Right renal cortex interstitium (tissue), 3 donors: ENCODE measurements at regions not wholly inside any gene's neighbourhood (a gene's known extent, or its start where the extent isn't known, plus 50 kb on each side); places are given as distances from the start of the nearest gene placed in this dataset.
"Not testable (repeated sequence)": the region's sequence is repeated elsewhere in the genome, so short reads cannot be mapped to it uniquely, and the experiment has no call there.

ENCODE experiments used
- DNase-seq, 3 donors: peaks; one replicate each; pipeline ENCODE4 v3.0.0-alpha.2; 2013; ENCODE audit warnings: low read depth in 3 of 3, low spot score in 2 of 3

DNA sequence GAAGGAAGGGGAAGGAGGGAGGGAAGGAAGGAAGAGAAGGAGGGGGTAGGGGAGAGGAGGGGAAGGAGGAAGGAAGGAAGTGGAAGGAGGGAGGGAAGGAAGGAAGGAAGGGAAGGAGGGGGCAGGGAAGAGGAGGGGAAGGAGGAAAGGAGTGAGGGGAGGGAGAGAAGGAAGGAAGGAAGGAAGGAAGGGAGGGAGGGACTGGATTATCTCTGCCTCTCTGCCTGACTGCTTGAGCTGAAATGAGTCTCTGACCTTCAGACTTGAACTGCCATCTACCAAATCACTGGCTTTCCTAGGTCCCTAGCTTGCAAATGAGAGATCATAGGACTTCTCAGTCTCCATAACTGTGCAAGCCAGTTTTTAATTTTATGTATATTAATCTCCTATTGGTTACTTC is 436.8 kb downstream of the PREX1 start:
- no peak for DNase-seq

DNA sequence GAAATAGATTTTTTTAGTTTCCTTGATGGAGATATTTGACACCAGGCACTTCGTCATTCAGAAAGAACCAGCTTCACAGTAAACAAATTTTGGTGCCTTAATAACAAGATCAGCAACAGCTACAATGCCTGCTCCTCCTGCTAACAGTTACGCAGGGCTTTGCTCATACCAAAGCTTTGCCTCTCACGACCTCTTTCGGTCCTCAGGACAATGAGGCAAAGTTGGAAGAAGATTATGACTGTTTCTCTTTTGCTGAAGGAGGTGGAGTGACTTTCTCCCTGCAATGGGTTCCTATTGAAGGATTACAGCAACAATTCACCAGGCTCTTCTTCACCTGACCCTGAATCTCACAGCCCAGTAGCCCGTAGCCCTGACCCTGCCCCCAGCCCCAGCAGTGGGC is 440.1 kb downstream of the PREX1 start:
- DNase-seq = no peak

DNA sequence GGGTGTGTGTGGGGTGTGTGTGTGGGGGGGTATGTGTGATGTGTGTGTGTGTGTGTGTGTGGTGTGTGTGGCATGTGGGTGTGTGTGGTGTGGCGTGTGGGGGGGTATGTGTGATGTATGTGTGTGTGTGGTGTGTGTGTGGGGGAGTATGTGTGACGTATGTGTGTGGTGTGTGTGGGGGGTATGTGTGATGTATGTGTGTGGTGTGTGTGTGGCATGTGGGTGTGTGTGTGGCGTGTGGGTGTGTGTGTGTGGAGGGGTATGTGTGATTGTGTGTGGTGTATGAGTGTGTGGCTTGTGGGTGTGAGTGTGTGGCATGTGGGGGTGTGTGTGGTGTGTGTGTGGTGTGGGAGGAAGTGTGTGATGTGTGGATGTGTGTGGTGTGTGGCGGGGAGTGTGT is 442.3 kb downstream of the PREX1 start:
- DNase-seq = no peak

- no peak for DNase-seq
Measured at GRCh38 chr20:48385114-48385513, 442.7 kb downstream of the PREX1 start.

DNA sequence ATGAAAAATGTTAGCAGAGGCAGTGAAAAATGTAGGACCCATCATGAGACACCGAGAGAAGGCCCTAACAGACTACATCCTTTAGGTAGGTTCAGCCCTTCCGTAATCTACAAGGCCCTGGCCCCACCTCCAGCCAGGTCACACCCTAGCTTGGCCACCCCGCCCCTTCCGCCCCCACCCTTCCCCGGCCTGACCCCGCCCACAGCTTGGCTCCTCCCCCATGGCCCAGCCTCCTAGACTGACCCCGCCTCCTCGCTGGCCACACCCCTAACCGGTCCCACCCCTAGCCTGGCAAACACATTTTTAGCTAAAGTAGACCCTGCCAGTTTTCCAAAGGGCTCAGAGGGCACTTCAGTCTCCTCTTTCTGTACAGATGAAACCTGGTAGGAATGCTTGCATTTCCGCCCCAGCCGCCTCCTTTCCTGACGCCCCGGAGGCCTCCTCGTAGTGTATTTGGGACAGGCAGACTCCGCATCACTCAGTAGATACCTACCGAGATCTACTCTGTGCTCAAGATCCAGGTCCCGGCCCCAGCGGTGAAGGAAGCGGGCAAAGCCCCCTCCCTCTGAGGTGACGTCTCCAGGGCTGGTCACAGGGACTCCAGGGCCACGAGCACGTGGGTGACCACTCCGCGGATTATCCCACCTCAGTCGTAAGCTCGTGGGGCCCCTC is 443.5 kb downstream of the PREX1 start:
- no peak for DNase-seq

- DNase-seq = no peak
Measured at GRCh38 chr20:48383252-48383651, 444.5 kb downstream of the PREX1 start.

DNA sequence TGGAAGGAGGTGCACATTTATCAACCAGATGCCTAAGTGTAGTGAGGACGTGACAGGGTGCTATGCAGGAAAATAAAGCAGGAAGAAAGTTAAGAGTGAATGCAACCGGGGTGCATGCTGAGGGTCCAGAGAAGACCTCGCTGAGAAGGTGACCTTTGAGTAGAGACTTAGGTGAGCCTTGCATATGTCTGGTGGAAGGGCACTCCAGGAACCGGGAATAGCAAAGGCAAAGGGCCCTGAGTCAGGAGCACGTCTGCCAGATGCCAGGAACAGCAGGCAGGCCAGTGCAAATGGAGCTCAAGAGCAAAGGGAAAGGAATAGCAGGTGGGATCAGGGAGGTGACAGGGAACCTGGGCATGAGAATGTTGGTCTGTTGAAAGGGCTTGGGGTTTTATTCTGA is 445.5 kb downstream of the PREX1 start:
- no peak for DNase-seq

DNA sequence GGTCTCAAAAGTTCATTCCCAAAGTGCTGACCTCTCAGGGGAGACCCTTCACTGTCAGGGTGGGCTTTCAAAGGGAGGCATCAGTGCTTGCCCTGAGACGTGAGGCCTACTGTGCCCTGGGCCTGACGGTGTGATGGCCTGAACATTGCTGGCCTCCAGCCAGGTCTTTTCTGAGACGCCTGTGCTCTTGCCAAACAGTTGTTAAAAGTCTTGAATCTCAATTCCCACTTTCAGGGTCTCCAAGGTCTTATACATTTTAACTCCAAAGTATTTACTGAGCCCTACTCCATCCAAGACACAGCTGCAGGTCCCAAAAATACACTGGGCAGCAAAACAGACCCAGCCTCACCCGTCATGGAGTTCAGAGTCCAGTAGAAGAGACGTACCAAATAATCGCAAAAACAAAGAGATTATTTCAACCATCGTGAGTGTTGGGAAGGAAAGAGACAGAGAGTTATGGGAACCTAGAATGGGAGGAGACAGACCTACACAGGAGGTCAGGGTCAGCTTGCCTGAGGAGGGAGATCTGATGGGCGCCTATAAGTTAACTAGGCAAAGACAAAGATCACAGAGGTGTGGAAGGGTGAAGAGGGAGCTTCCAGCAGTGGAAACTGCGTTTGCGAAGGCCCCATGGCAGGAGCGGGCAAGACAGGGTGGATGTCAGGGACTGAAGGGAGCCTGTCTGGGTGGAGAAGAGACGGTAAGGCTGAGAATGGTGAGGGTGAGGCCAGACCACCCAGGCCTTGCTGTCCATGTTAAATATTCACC is 446.3 kb downstream of the PREX1 start:
- DNase-seq = no peak

DNA sequence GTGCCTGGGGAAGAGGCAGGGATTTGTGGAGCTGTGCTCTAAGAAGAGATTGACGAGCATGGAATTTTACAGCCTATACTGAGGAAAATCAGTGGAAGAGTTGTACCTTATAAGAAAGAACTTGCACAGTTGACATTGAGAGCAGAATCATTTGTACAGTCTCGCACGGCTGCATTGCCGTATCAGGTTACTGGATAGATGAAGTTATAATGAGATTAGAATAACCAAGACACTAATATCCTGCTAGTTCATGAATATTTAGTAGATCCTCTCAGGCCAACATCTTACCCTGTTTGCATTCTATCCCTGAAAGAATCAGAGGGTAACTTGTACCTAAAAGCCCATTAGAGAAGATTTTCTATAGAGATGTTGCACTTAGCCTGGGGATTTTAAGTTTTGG is 447.1 kb downstream of the PREX1 start:
- no peak for DNase-seq

DNA sequence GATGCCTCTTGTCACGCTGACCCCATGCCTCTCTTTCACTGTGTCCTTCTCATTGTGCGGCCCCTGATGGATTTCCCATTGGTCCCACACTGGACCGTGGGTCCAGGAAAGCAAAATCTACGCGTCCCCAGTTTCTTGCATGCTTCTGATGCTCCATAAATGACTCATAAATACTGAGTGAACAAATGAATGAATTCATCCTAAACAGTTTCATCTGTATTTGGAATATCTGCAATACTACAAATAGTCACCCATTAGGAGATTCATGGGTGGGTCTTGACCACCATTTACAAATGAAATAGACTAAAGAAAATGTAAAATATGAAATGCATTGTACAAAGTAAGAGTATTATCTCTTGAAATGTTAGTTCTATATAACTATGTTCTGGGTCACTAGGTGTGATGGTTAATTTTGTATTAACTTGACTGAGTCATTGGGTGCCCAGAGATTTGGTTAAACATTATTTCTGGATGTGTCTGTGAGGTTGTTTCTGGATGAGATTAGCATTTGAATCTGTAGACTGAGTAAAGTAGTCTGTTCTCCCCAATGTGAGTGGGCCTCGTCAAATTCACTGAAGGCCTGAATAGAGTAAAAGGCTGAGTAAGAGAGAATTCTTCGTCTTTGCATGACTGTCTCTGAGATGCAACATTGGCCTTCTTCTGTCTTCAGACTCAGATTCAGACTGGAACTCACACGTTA is 448.7 kb downstream of the PREX1 start:
- no peak for DNase-seq

GRCh38 chr20:48377940-48378339 is 449.9 kb downstream of the PREX1 start:
- DNase-seq = no peak

DNA sequence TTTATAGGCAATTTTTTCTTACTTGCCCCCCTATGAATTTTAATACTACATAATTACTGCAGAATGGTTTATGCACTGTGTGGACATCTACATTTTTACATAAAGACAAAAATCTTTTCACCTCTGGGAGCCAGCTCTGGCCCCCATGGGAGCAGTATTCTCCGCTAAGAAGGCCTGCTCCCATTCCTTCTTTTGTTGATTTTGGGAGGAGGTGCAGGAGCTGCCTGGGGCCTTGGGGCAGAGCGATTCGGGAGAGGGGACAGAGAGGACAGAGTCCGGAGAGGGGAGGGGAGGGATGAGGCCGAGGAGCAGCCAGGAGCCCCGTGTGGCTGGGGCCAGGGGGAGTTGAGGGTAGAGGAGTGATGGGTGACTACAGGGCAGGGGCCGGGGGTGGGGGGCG is 452.0 kb downstream of the PREX1 start:
- DNase-seq = no peak

GRCh38 chr20:48374991-48375595 is 452.7 kb downstream of the PREX1 start:
- no peak for DNase-seq

DNA sequence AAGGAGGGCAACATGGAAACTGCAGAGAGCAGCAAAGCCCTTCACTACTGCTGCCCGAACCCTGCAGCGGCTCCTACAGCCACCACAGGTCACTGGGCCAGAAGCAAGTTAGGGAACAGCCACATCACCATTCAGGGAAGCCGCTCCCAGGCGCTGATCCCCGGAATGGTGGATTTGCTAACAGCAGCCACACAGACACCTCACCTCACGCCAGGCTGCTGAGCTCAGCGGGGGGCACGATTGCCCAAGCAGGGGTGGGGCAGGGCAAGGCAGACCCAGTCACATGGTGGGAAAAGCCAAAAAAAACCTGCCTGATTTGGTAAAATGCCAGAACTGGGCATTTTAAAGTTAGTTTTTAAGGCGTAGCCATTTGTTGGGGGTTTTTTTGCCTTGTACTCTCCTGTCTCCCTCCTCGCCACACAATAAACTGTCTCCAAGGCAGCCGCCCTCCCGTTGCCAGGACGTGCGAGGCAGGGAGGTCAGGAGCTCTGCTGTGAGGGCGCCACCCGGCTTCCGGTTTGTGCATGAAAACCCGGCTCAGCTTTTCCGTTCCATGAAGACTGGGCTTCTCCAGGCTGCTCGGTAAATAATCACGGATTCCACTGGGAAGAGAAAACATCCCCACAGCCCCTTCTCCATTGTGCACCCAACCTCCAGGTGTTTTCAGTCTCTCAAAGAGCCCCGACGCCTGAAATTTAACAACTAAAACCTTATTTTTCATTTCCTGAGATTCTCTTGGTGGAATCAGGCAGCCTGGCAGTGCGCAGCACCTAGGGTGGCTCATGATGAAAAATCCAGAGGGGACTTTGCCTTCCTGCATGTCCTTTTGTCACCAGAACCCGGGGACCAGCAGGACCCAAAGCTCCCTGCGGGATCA is 453.5 kb downstream of the PREX1 start:
- not testable (repeated sequence) for DNase-seq

DNA sequence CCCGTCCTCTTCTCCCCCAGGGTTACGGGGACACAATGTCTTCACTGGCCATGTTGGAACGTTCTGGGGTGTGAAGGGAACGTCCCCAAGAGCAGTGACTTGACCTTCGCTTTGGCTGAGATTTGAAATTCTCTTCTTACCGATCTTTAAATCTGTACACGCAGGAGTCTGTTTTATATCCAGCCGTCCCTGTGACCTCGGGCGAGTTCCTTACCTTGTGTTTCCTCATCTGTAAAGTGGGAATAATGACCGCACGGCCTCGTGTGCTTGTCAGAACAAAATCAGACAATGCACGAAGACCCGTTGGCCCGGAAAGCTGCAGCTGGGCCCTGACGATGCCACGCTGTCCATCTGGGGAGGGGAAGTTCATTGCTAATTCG is 454.3 kb downstream of the PREX1 start:
- DNase-seq = no peak

- DNase-seq = not testable (repeated sequence)
Measured at GRCh38 chr20:48372851-48373554, 454.8 kb downstream of the PREX1 start.

DNA sequence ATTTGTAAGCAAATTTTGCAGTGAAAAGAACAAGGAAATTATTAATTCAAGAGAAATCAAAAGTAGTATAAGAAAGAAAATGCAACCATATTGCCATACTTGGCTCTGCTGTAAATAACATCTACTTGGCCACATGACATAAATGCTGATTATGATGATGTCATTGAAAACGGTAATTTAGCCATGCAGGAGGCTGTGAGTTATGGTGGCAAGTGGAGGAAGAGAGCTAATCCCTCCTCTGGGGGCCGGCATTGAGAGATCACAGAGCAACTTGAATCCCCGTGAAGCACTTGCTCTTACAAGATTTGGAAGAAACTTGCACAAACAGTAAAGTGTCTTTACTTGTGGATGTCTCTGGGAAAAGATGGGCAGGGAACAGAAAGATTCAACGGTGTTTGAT is 456.6 kb downstream of the PREX1 start:
- DNase-seq = no peak

- not testable (repeated sequence) for DNase-seq
Measured at GRCh38 chr20:48368580-48369021, 459.2 kb downstream of the PREX1 start.

- not testable (repeated sequence) for DNase-seq
Measured at GRCh38 chr20:48367541-48368358, 460.0 kb downstream of the PREX1 start.
